ENCODE measurements at regions not wholly inside any gene's neighbourhood (a gene's known extent, or its start where the extent isn't known, plus 50 kb on each side); places are given as distances from the start of the nearest gene placed in this dataset.

DNA sequence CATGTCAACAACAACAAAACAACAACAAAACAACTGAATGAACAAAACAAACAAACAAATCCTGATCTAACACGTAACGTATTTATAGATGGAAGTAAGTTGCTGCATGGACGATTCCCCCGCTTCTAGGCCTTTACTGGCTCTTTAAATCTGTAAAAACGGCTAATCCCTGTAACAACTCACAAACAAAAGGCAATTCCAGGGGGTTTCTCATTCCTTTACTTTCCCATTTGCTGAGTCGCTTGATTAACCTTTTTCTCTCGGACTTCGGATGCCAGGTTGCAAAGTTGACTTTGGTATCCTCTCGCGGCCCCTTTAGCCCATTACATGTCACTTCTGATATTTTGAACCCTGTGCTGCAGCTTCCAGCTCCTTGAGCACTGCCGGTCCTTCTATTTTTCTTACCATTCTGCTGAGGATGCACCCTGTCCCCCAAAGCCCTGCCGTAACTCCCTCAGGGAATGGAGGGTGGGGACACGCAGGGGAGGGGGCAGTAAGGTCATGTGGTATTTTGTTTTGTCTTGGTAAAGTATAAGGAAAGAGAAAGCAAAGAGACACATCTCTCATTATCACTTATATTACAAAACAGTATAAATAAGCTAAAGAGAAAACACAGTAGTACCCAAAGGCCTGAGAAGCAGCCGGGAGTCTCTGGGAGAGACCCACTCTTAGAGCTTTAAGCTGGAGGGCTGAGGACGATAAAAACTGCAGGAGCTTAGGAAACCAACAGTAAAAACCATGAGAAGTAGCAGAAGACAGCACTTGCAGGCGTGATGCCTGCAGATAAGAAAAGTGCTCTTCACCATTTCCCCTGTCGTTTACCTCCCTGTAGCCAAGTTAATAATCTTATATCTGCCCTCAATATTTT lies 457.8 kb upstream of the ZNF717 start:
- TF ChIP-seq POLR2A (IDR thresholded peaks at IDR 0.05), result no peak
- TF ChIP-seq, protein P1, sequence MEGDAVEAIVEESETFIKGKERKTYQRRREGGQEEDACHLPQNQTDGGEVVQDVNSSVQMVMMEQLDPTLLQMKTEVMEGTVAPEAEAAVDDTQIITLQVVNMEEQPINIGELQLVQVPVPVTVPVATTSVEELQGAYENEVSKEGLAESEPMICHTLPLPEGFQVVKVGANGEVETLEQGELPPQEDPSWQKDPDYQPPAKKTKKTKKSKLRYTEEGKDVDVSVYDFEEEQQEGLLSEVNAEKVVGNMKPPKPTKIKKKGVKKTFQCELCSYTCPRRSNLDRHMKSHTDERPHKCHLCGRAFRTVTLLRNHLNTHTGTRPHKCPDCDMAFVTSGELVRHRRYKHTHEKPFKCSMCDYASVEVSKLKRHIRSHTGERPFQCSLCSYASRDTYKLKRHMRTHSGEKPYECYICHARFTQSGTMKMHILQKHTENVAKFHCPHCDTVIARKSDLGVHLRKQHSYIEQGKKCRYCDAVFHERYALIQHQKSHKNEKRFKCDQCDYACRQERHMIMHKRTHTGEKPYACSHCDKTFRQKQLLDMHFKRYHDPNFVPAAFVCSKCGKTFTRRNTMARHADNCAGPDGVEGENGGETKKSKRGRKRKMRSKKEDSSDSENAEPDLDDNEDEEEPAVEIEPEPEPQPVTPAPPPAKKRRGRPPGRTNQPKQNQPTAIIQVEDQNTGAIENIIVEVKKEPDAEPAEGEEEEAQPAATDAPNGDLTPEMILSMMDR (IDR thresholded peaks at IDR 0.05), result no peak
- TF ChIP-seq EP300 (IDR thresholded peaks at IDR 0.05; ENCODE audit: low read depth), result no peak

All from transverse colon (tissue), 3 donors.